ENCODE measurements at regions not wholly inside any gene's neighbourhood (a gene's known extent, or its start where the extent isn't known, plus 50 kb on each side); places are given as distances from the start of the nearest gene placed in this dataset.

- no peak overlapping the region for H3K9ac ChIP-seq (ENCODE audit: low read length)
- no peak overlapping the region for H3K18ac ChIP-seq (ENCODE audit: low read depth in 1 of 2, low read length in 2 of 2)
- no peak overlapping the region for H3K27ac ChIP-seq (ENCODE audit: low read length, poor library complexity, severe bottlenecking)
- no peak for DNase-seq
- no peak overlapping the region for H3K14ac ChIP-seq (ENCODE audit: low read length in 2 of 2)
- H3K27me3 ChIP-seq (ENCODE audit: control insufficient read depth in 1 of 2, insufficient read depth in 1 of 2, low read length in 2 of 2), result no peaks in the 10 kb centered on the region
- H3K36me3 ChIP-seq (ENCODE audit: control insufficient read depth in 1 of 2, insufficient read depth in 2 of 2, low read depth in 1 of 2, low read length in 2 of 2), result no peaks in the 10 kb centered on the region
- H3K4me3 ChIP-seq (ENCODE audit: insufficient read depth in 1 of 2, low read depth in 1 of 2, low read length in 2 of 2), result no peak overlapping the region
- no peak overlapping the region for H3K23ac ChIP-seq (ENCODE audit: low read length in 2 of 2)
- H3K9me3 ChIP-seq (ENCODE audit: control insufficient read depth, low read length), result peaks cover 6% of the 10 kb centered on the region
- H3K4ac ChIP-seq (ENCODE audit: low read depth in 1 of 2, low read length in 2 of 2), result no peak overlapping the region
- no peaks in the 10 kb centered on the region for H3K79me1 ChIP-seq (replicated peaks; ENCODE audit: low read length, poor library complexity, severe bottlenecking)
- H3K4me1 ChIP-seq (ENCODE audit: control insufficient read depth, insufficient read depth, low read depth, low read length), result peaks cover 2% of the 10 kb centered on the region
- H2AFZ ChIP-seq (ENCODE audit: low read depth, low read length), result no peak overlapping the region
- no peak overlapping the region for H2BK12ac ChIP-seq (ENCODE audit: low read length in 2 of 2)
- H2BK15ac ChIP-seq (ENCODE audit: low read depth, poor library complexity, severe bottlenecking), result no peak overlapping the region
- WGBS, result 100% methylated on average over 1 of the region's 1 CpG
- no peak overlapping the region for H2BK120ac ChIP-seq (ENCODE audit: low read depth, low read length)
- H4K91ac ChIP-seq (ENCODE audit: low read length), result no peak overlapping the region
- H3K4me2 ChIP-seq (ENCODE audit: low read length, poor library complexity, severe bottlenecking), result no peak overlapping the region
- H2BK5ac ChIP-seq (ENCODE audit: low read depth, low read length, poor library complexity, severe bottlenecking), result no peak overlapping the region
- no peak overlapping the region for H4K8ac ChIP-seq (ENCODE audit: low read length)
- H2AK5ac ChIP-seq (ENCODE audit: low read length, severe bottlenecking), result no peak overlapping the region
These were observed 278.5 kb upstream of the CCDC179 start for GRCh38 chr11:23138761-23139160.

GRCh38 chr11:23143022-23143421 is 282.7 kb upstream of the CCDC179 start:
- no peaks in the 10 kb centered on the region for H3K79me1 ChIP-seq (replicated peaks; ENCODE audit: low read length, poor library complexity, severe bottlenecking)
- 93% methylated on average over 2 of the region's 2 CpGs for WGBS
- no peak for DNase-seq
- no peaks in the 10 kb centered on the region for H3K36me3 ChIP-seq (ENCODE audit: control insufficient read depth in 1 of 2, insufficient read depth in 2 of 2, low read depth in 1 of 2, low read length in 2 of 2)
- H3K4me3 ChIP-seq (ENCODE audit: insufficient read depth in 1 of 2, low read depth in 1 of 2, low read length in 2 of 2), result no peak overlapping the region
- no peak overlapping the region for H3K14ac ChIP-seq (ENCODE audit: low read length in 2 of 2)
- H3K4ac ChIP-seq (ENCODE audit: low read depth in 1 of 2, low read length in 2 of 2), result no peak overlapping the region
- no peaks in the 10 kb centered on the region for H3K9me3 ChIP-seq (ENCODE audit: control insufficient read depth, low read length)
- no peak overlapping the region for H4K8ac ChIP-seq (ENCODE audit: low read length)
- no peak overlapping the region for H2BK120ac ChIP-seq (ENCODE audit: low read depth, low read length)
- H2BK15ac ChIP-seq (ENCODE audit: low read depth, poor library complexity, severe bottlenecking), result no peak overlapping the region
- no peak overlapping the region for H2AFZ ChIP-seq (ENCODE audit: low read depth, low read length)
- no peak overlapping the region for H2BK5ac ChIP-seq (ENCODE audit: low read depth, low read length, poor library complexity, severe bottlenecking)
- H3K18ac ChIP-seq (ENCODE audit: low read depth in 1 of 2, low read length in 2 of 2), result no peak overlapping the region
- H3K27ac ChIP-seq (ENCODE audit: low read length, poor library complexity, severe bottlenecking), result no peak overlapping the region
- no peaks in the 10 kb centered on the region for H3K4me1 ChIP-seq (ENCODE audit: control insufficient read depth, insufficient read depth, low read depth, low read length)
- H3K23ac ChIP-seq (ENCODE audit: low read length in 2 of 2), result no peak overlapping the region
- H2AK5ac ChIP-seq (ENCODE audit: low read length, severe bottlenecking), result no peak overlapping the region
- H3K9ac ChIP-seq (ENCODE audit: low read length), result no peak overlapping the region
- no peak overlapping the region for H2BK12ac ChIP-seq (ENCODE audit: low read length in 2 of 2)
- H4K91ac ChIP-seq (ENCODE audit: low read length), result no peak overlapping the region
- H3K4me2 ChIP-seq (ENCODE audit: low read length, poor library complexity, severe bottlenecking), result no peak overlapping the region
- H3K27me3 ChIP-seq (ENCODE audit: control insufficient read depth in 1 of 2, insufficient read depth in 1 of 2, low read length in 2 of 2), result no peaks in the 10 kb centered on the region

DNA sequence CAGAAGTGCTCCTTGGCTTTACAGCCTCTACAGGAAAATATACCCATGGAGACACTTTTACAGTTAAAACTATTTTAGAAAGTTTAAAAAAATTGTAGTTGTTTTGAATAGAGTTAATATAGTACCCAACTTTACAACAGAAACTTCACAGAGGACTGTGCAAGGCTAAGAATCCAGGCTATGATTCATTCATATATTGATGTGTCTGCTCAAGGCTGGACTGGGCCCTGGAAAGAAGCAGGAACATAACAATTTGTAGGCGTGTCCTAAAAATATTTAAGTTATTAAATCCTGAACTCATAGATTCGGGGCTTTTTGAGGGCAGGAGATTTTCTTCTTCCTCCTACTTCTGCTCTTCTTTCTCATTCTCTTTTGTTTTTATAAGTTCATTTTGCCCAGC is 291.5 kb upstream of the CCDC179 start:
- no peaks in the 10 kb centered on the region for H3K4me1 ChIP-seq (ENCODE audit: control insufficient read depth, insufficient read depth, low read depth, low read length)
- H3K18ac ChIP-seq (ENCODE audit: low read depth in 1 of 2, low read length in 2 of 2), result no peak overlapping the region
- no peaks in the 10 kb centered on the region for H3K36me3 ChIP-seq (ENCODE audit: control insufficient read depth in 1 of 2, insufficient read depth in 2 of 2, low read depth in 1 of 2, low read length in 2 of 2)
- H3K4me3 ChIP-seq (ENCODE audit: insufficient read depth in 1 of 2, low read depth in 1 of 2, low read length in 2 of 2), result no peak overlapping the region
- no peak overlapping the region for H4K91ac ChIP-seq (ENCODE audit: low read length)
- H3K23ac ChIP-seq (ENCODE audit: low read length in 2 of 2), result no peak overlapping the region
- H3K79me1 ChIP-seq (replicated peaks; ENCODE audit: low read length, poor library complexity, severe bottlenecking), result no peaks in the 10 kb centered on the region
- no peaks in the 10 kb centered on the region for H3K9me3 ChIP-seq (ENCODE audit: control insufficient read depth, low read length)
- no peak overlapping the region for H2BK120ac ChIP-seq (ENCODE audit: low read depth, low read length)
- no peak overlapping the region for H3K14ac ChIP-seq (ENCODE audit: low read length in 2 of 2)
- H2AFZ ChIP-seq (ENCODE audit: low read depth, low read length), result no peak overlapping the region
- no peaks in the 10 kb centered on the region for H3K27me3 ChIP-seq (ENCODE audit: control insufficient read depth in 1 of 2, insufficient read depth in 1 of 2, low read length in 2 of 2)
- H3K4me2 ChIP-seq (ENCODE audit: low read length, poor library complexity, severe bottlenecking), result no peak overlapping the region
- H3K27ac ChIP-seq (ENCODE audit: low read length, poor library complexity, severe bottlenecking), result no peak overlapping the region
- no peak overlapping the region for H2BK5ac ChIP-seq (ENCODE audit: low read depth, low read length, poor library complexity, severe bottlenecking)
- H3K4ac ChIP-seq (ENCODE audit: low read depth in 1 of 2, low read length in 2 of 2), result no peak overlapping the region
- no peak for DNase-seq
- H3K9ac ChIP-seq (ENCODE audit: low read length), result no peak overlapping the region
- no peak overlapping the region for H2AK5ac ChIP-seq (ENCODE audit: low read length, severe bottlenecking)
- no peak overlapping the region for H2BK12ac ChIP-seq (ENCODE audit: low read length in 2 of 2)
- H4K8ac ChIP-seq (ENCODE audit: low read length), result no peak overlapping the region
- 100% methylated on average over 2 of the region's 2 CpGs for WGBS
- H2BK15ac ChIP-seq (ENCODE audit: low read depth, poor library complexity, severe bottlenecking), result no peak overlapping the region

GRCh38 chr11:23155503-23155902 is 295.2 kb upstream of the CCDC179 start:
- WGBS, result no CpG with 5 or more reads among the region's 1 CpG
- no peak overlapping the region for H2BK15ac ChIP-seq (ENCODE audit: low read depth, poor library complexity, severe bottlenecking)
- no peak overlapping the region for H3K4me2 ChIP-seq (ENCODE audit: low read length, poor library complexity, severe bottlenecking)
- H3K79me1 ChIP-seq (replicated peaks; ENCODE audit: low read length, poor library complexity, severe bottlenecking), result no peaks in the 10 kb centered on the region
- H2BK5ac ChIP-seq (ENCODE audit: low read depth, low read length, poor library complexity, severe bottlenecking), result no peak overlapping the region
- H3K18ac ChIP-seq (ENCODE audit: low read depth in 1 of 2, low read length in 2 of 2), result no peak overlapping the region
- no peaks in the 10 kb centered on the region for H3K36me3 ChIP-seq (ENCODE audit: control insufficient read depth in 1 of 2, insufficient read depth in 2 of 2, low read depth in 1 of 2, low read length in 2 of 2)
- H3K14ac ChIP-seq (ENCODE audit: low read length in 2 of 2), result no peak overlapping the region
- H2AFZ ChIP-seq (ENCODE audit: low read depth, low read length), result no peak overlapping the region
- H3K27me3 ChIP-seq (ENCODE audit: control insufficient read depth in 1 of 2, insufficient read depth in 1 of 2, low read length in 2 of 2), result no peaks in the 10 kb centered on the region
- no peak overlapping the region for H2AK5ac ChIP-seq (ENCODE audit: low read length, severe bottlenecking)
- H4K8ac ChIP-seq (ENCODE audit: low read length), result no peak overlapping the region
- H3K4me1 ChIP-seq (ENCODE audit: control insufficient read depth, insufficient read depth, low read depth, low read length), result no peaks in the 10 kb centered on the region
- H3K23ac ChIP-seq (ENCODE audit: low read length in 2 of 2), result no peak overlapping the region
- H4K91ac ChIP-seq (ENCODE audit: low read length), result no peak overlapping the region
- no peak overlapping the region for H3K27ac ChIP-seq (ENCODE audit: low read length, poor library complexity, severe bottlenecking)
- no peak overlapping the region for H2BK120ac ChIP-seq (ENCODE audit: low read depth, low read length)
- H3K9ac ChIP-seq (ENCODE audit: low read length), result no peak overlapping the region
- H2BK12ac ChIP-seq (ENCODE audit: low read length in 2 of 2), result no peak overlapping the region
- H3K4me3 ChIP-seq (ENCODE audit: insufficient read depth in 1 of 2, low read depth in 1 of 2, low read length in 2 of 2), result no peak overlapping the region
- no peaks in the 10 kb centered on the region for H3K9me3 ChIP-seq (ENCODE audit: control insufficient read depth, low read length)
- DNase-seq, result no peak
- no peak overlapping the region for H3K4ac ChIP-seq (ENCODE audit: low read depth in 1 of 2, low read length in 2 of 2)
